GM18519 (cell line): ENCODE measurements at regions not wholly inside any gene's neighbourhood (a gene's known extent, or its start where the extent isn't known, plus 50 kb on each side); places are given as distances from the start of the nearest gene placed in this dataset.

ENCODE experiments used
- ATAC-seq: cut with Tn5 transposase; IDR thresholded peaks from one replicate; pipeline ENCODE4 v1.9.1; 2021; ENCODE audit warnings: mild to moderate bottlenecking, moderate library complexity; ENCODE audit not compliant: unreplicated experiment, low FRiP score

DNA sequence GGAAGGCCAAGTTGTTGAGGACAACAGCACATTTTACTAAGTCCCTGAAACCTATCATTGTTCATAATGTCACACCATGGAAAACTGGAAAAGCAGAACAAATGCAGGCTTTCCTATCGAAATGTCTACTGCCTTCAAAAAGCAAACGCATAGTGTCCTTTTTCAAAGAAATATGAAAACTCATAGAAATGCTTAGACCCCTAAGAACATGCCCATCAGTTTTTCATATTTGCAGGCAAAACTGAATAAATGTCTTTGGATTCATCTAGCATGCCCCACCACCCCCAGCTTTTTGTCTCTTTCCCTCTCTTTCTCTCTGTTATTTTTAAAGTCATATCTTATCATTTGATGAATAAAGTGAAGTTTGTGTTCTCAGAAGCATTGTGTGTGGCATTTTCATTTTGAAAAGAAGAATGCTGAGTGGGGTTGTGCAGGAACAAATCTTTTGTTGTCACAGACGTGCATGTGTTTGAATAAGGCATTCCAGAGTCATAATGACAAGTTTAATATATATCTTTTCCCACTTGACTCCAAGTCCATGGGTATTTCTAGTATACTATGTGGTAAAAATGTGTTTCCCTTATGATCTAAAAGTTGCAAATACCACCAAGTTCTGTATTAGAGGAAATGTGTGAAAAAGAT lies 2180.0 kb upstream of the PIK3C3 start:
- ATAC-seq: no peak

DNA sequence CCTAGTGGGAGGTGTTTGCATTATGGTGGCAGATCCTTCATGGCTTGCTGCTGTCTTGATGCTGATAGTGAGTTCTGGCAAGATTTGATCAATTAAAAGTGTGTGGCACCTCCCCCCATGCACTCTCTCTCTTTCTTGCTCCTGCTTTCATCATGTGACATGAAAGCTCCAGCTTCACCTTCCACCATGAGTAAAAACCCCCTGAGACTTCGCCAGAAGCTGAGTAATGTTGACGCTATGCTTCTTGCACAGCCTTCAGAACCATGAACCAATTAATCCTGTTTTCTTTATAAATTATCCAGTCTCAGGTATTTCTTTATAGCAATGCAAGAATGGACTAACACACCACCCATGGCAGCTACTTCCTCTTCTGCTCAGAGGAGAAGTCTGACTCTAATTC lies 2181.4 kb upstream of the PIK3C3 start:
- ATAC-seq: no peak

DNA sequence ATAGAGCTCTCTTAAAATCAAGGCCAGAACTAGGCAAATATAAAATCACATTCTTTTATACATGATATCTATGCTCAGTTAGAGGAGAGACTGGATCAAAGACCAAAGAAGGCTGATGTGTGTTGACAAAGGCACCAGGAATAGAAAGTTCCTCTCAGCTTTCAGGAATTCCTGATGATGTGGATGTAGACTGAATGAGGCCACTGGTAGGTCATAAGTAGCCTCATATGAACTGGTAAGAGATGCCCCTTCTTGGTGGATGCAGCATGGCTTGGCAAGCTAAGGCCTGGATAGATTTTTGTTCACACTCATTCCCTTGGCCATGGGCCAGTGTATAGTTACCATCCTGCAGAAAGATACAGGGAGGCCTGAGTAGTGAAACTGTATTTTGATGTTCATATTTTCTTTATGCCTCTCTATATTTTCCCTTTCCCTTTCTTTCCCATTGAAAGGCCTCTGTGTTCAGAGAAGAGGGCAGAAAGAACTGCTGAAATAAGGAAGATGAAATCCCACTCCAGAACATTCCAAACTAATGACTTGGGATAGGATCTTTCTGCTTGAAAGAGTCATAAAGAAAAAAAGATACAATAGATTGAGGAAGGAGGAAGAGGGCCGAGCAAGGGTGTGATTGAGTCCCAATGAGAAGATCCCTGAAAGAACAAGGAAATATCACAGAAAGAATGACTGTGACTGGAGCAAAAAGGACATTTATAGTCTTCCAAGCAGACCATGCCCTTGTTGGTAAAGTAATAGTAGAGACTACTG lies 2182.7 kb upstream of the PIK3C3 start:
- ATAC-seq: no peak

DNA sequence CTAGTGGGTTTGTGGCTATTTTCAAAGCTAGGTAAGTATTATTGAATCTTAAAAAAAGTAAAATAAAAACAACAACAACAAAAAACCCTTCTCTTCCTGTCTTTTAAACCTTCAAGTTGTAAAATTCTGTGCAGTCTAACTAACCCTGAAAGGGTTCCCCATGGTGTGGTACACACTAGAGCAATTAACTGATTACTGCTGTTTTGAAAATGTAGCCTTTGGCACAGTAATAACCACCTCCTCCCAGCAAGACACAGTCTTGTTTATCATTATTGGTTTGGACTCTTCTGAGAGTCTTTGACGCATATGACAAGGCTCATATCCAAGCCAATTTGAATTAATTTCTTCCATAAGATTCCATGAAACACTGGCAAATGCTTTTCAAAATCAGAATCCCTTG lies 2184.6 kb upstream of the PIK3C3 start:
- ATAC-seq: no peak

DNA sequence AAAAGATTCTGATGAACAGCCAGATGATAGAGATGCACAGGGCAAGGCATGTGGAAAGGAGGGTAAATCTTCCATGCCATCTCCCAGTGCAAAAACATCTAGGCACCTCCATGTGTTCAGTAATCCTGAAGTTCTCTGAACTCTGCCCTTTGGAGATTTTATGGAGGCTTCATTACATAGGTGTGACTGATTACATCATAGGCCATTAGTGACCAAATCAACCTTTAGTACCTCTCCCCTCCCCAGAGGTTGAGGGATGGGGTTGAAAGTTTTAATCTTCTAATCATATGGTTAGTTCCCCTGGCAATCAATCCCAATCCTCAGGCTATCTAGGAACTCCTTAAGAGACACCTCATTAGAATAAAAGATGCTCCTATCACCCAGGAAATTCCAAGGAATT lies 2190.2 kb upstream of the PIK3C3 start:
- ATAC-seq: no peak

DNA sequence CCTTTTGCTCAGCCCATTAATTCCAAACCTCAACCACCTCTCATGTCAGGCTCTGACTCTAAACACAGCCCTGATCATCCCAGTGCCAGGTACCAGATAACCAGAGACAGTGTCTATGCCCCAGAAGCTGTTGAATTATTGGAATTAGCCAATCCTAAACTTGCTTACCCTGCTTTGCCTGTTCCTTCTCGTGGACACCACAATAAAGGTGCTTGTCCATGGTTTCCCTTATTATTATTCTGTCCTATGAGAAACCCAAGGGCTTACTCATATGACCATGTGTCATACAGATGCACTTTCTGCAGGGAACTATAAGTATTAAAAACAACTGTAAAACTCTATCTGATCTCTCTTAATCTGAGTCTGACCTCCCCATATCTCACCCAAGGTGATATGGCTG lies 2193.8 kb upstream of the PIK3C3 start:
- no peak for ATAC-seq

DNA sequence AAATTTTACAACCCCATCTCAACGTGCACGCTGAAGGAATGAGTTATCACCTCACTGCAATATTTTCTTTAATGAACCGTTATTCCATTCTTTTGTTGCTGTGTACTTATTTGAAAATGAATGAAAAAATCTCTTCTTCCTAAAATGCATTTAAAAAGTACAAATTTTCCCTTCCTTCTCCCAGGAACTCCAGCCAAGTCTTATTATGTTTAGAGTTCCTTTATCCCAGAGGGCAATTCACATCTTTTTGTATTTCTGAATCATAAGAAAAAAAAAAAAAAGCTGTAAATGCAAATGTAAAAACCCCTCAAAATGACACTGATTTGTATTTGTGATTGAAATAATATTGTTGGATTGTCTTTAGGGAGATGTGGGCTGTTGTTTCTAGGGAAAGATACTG lies 2194.3 kb upstream of the CELF4 start:
- ATAC-seq: no peak

DNA sequence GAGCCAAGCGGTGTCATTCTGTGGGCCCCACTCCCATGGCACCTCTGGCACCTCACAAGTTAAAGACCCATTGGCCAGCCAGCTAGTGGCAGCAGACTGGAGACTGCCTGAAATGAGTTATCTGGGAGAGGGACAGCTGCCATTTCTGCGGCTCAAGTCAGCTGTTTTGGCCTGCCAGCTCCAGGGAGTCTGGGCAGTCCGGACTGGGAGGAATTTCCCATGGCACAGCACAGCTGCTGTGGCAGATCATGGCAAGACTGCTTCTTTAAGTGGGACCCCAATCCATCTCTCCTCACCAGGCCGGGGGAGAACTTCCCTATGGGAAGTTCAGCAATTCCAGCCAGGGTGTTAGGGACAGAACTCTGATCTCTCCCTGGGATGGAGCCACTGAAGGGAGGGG lies 2187.6 kb upstream of the CELF4 start:
- ATAC-seq: no peak

DNA sequence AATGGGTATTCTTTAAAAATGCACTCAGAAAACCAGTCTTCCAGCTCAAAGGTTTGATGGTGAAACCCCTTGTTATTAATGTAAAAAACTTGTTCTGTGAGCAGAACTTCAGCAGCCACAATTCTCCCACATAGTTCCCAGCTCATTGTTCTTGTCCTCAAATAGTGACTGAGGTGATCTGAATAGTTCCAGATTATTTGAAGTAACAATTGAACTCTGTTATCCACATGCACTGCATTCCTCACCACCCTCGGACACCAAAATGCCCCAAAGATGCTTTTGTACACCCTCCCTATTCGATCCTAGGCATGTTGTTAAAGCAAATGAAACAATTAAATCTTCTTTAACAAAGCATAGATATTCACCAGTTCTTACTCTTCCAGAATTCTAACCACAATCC lies 2186.8 kb upstream of the CELF4 start:
- no peak for ATAC-seq

DNA sequence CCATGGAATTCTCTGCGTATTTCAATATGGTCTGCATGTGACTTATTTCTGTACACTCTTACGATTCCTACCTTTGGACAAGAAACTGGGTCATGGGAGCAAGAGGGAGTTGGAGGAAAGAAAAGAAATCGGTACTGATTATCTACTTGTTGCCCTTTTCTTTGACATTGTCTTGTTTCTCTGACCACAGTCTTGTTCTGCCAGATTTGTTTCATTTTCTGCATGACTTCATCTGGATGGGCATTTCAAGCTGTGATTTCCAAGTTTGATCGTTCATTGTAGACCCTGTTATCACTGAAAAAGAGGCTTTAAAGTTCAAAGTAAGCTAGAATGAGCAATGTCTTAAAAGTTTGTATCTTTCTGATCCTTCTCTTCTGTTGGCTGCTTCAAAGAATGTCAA lies 2186.3 kb upstream of the CELF4 start:
- ATAC-seq: no peak

DNA sequence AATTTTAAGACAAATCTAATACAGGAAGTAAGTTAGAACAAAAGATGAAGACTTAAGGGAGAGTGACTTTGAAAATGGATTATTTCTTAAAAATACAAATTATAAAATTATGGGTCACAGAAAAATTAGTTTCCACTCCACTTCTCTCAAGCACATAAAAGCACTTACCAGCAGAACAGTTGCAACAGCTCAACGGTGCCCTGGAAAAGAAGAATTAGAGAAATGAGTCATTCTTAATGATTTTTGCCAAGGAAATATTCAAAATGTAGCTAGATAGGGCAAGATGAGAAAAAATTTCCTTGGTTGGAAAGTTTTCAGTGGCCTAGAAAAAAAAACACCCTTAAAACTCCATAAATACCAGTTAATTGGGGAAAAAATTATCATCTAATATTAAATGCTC lies 2185.6 kb upstream of the CELF4 start:
- ATAC-seq: no peak

DNA sequence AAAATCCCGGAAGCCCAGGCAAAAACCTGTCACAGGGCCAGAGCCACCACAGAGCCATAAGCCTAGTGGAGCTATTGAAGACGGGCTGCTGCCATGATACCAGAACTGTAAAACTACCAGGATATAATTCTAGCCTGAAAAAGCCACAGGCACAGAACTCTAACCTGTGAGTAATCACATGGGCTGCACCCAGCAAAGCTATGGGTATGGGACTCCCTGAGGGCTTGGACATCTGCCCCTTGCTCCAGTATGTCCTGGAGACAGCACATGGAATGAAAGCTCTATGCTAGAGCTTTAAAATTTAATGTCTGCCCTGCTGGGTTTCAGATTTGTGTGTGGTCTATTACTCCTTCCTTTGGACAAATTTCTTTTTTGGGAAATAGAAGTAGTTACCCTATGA lies 2183.6 kb upstream of the CELF4 start:
- no peak for ATAC-seq

DNA sequence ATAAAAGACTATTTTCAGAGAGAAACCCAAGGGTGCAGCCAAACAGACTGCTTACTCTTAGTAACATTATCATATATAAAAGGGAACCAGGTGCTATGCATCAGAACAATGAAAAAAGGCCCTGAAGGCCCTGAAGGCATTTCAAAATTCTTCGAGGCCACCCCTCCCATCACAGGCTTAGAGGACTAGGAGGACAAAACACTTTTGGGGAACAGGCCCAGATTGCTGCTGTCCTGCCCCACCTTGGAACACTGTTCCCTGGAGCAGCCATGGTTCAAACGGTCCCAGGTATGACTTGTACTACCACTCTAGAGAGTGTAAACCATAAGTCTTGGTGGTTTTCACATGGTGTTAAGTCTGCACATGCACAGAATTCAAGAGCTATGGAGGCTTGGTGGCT lies 2183.1 kb upstream of the CELF4 start:
- no peak for ATAC-seq

DNA sequence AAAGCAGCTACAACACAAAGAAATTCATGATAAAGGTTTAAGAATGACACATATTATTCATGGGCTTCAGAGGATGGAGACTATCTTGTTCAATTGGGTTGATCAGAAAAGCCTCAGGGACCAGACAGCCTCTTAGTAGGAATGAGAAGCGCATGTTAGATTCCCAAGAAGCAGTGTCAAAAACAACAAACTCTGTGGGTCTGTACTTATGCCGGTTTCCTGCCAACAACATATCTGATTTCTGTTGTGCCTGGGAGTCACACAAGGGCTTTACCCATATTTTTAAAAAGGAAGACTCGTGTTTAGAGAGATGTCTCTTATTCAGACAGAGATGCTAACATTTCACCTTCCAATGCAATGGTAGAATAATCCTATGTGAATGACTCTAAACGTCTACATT lies 2180.6 kb upstream of the CELF4 start:
- ATAC-seq: no peak

DNA sequence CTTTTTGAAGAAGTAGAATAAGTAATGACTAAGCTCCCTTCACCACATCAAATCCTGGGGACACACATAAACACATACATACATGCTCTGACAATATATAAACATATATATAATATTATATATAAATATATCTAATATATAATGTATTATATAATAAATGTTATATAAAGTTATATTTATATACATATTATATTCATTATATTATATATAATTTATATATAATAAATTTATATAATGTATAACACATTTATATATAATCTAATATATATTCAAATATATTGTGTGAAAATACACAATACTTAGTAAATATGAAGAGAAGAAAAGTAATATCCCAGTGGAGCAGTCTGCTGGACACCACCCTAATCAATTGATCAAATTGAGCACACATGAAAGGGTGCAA lies 2177.9 kb upstream of the CELF4 start:
- no peak for ATAC-seq

DNA sequence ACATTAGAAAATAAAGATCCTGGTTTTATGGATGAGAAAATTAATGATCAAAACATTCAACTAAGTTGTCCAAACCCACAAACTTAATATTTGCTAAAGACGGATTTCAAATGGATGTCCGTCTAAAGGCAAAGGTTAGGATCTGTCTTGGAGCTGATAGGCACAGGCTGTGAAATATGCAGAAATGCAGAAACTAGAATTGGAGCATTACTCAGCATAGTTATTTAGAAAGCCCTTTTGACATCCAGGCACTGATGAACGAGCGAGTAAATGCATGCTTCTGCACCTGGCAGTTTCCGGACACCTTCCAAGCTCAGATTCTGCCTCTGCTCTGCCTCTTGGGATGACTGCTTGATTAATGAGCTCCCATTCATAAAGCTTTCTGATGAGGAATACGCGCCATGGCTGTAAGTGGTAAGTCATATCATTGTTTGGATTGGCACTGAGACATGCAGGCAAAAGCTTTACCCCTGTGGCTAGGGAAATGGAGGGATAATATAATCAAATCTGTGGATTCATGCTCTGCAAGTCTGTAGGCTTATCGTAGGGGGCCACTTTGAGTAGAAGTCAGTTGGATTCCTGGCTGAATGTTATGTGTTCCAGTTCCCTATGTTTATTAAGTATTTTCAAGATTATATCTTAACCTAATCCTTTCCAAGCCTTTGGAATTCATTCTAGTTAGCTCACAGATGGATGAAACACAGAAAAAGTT lies 2176.3 kb upstream of the CELF4 start:
- no peak for ATAC-seq

DNA sequence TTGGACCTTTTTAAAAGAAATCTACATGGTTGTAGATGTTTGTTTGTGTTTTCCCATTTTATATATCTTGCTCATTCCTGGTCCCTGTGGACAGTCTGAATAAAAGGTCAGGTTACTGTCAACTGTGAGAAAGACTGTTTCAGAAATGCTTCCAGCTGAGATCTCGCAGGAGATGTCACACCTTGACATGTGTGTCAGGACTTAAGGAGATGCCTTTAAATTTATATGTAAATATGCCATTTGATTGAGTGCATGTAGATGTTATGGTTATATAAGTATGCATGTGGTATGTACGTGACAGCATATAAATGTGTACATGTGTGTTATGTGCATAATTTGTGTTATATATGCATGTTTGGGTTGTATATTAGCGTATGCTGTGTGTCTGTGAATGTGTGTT lies 2172.3 kb upstream of the CELF4 start:
- no peak for ATAC-seq

DNA sequence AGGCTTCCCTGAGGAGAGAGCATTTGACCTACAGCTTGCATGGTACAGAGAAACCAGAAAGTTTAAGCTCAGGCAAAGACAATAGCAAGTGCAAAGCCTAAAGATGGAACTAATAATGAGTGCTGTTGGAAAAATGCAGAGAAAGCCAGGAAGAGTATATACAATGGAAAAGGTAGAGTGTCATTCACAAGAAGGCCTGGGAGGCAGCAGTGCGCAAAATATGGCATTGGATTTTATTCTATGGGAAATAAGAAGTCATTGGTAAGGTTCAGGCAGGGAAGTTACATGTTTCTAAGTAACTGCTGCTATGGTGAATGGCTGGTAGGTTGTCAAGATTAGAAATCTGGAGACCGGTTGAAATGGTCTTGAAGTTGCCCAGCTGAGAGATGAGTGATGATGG lies 2167.3 kb upstream of the CELF4 start:
- no peak for ATAC-seq

DNA sequence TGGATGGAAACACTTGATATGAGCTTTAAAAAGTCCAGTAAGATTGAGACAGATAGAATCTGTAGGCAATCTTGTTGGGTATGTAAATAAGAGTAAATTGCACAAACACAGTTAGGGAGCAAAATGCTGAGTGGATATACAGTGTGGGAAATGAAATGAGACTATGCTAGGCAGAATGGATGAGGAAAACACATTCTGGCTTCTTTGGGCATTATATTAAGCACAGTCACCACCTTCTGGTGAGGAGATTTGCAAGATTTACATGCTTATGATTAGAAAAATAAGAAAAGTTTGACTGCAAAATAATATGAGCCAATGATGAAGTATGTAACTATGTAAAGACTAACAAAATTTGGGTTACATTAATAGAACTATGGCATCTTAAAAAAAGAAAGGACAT lies 2165.0 kb upstream of the CELF4 start:
- no peak for ATAC-seq

DNA sequence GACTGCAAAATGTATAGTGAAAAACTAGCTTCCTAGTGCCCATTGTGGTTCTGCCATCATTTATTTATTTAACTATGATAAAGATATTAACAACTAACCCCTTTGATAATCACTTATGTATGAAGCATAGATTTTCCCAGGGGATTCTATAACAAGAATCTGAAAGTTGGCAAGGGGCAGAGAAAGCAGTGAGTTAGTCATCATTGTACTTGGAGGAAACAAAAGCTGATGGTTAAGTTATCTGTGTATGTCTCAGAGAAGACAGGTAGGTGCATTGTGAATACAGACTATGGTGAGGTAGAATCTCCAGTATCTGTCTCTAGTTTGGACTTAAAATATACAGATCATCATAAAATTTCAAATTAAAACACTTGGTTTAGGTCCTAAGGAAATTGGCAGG lies 2159.1 kb upstream of the CELF4 start:
- no peak for ATAC-seq

DNA sequence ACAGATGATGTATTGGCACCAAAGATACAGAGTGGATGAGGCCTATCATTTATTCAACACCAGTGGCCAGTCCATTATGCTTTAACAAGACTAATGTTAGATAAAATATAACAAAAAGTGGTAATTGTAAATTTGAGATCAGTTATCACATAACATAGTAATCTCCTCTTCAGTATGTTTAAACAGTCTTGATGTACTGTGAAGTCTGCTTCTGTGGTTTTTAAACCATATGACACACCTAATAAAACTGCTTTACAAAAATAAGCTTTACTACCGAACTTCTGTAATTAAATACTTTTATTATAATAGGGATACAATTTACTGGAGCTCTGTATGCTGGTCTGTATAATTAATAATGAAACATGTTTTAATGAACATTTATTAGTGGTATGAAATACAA lies 2156.1 kb upstream of the CELF4 start:
- ATAC-seq: no peak

DNA sequence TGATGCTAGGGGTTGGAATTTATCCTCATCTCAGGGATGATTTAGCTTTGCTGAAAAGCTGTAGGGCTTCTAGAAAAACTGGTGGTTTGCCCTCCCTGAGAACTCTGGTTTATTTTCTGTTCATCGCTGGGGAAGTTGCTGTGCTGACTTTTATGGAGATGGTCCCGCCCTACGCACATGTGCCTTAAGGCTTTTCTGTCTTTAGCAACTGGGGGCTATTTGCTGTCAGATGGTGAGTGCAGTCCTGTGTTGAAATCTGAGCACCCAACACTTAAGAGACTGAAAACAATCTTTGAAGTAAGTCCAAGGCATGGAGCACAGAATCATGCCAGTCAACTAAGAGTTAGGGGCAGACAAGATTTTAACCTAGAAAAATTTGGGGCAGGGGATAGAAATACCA lies 2148.4 kb upstream of the CELF4 start:
- no peak for ATAC-seq
